SK-N-DZ (cell line): ENCODE measurements at regions not wholly inside any gene's neighbourhood (a gene's known extent, or its start where the extent isn't known, plus 50 kb on each side); places are given as distances from the start of the nearest gene placed in this dataset.

Experiments used
- DNase-seq: peaks from one replicate; pipeline ENCODE4 v3.0.0-alpha.2; 2015; ENCODE audit warnings: low spot score

GRCh38 chr2:172153156-172153555 is 50.5 kb upstream of the DLX2 start:
- DNase-seq: no peak

- no peak for DNase-seq
Observed at GRCh38 chr2:172153757-172154156, 51.1 kb upstream of the DLX2 start.

- no peak for DNase-seq
Observed at GRCh38 chr2:172155752-172156151, 53.1 kb upstream of the DLX2 start.

- DNase-seq: no peak
Observed at GRCh38 chr2:172160839-172161238, 58.1 kb upstream of the DLX2 start.

GRCh38 chr2:172162225-172162733 is 59.6 kb upstream of the DLX2 start:
- DNase-seq: no peak

- no peak for DNase-seq
Observed at GRCh38 chr2:172162739-172163336, 60.1 kb upstream of the DLX2 start.

- DNase-seq: no peak
Observed at GRCh38 chr2:172168917-172169346, 66.2 kb upstream of the DLX2 start.

- DNase-seq: no peak
Observed at GRCh38 chr2:172169611-172170010, 66.9 kb upstream of the DLX2 start.

- peak; percentile 17 for DNase-seq
Observed at GRCh38 chr2:172172513-172173173, 69.9 kb upstream of the DLX2 start.

GRCh38 chr2:172173174-172173706 is 70.5 kb upstream of the DLX2 start:
- no peak for DNase-seq

- no peak for DNase-seq
Observed at GRCh38 chr2:172177581-172177980, 74.9 kb upstream of the DLX2 start.

- DNase-seq: no peak
Observed at GRCh38 chr2:172177996-172178395, 75.3 kb upstream of the DLX2 start.

- DNase-seq: no peak
Observed at GRCh38 chr2:172179045-172179701, 76.5 kb upstream of the DLX2 start.

- DNase-seq: no peak
Observed at GRCh38 chr2:172181840-172182239, 79.1 kb upstream of the DLX2 start.

- no peak for DNase-seq
Observed at GRCh38 chr2:172182624-172183023, 79.9 kb upstream of the DLX2 start.

GRCh38 chr2:172193331-172194089 is 90.8 kb upstream of the DLX2 start:
- no peak for DNase-seq

- DNase-seq: no peak
Observed at GRCh38 chr2:172195836-172196376, 93.2 kb upstream of the DLX2 start.

- DNase-seq: no peak
Observed at GRCh38 chr2:172196768-172197431, 94.2 kb upstream of the DLX2 start.

GRCh38 chr2:172198361-172198760 is 95.7 kb upstream of the DLX2 start:
- no peak for DNase-seq

- DNase-seq: no peak
Observed at GRCh38 chr2:172198908-172199307, 96.2 kb upstream of the DLX2 start.

- no peak for DNase-seq
Observed at GRCh38 chr2:172200495-172201085, 97.9 kb upstream of the DLX2 start.
